HepG2 (cell line): ENCODE measurements at regions not wholly inside any gene's neighbourhood (a gene's known extent, or its start where the extent isn't known, plus 50 kb on each side); places are given as distances from the start of the nearest gene placed in this dataset.

ENCODE experiments used
- ATAC-seq: fragments of 200-7000 bp; cut with Tn5 transposase; 3 replicates; pipeline ENCODE4 v1.9.1; 2020; ENCODE audit warnings: mild to moderate bottlenecking, moderate library complexity
- BruUV-seq: library from RNA; stranded (reverse); fragments of 400-500 nt; replicated peaks from 2 replicates; lab custom pipeline; 2021; lab: Mats Ljungman, UMichigan
- CTCF ChIA-PET: fragments of 300-600 bp; formaldehyde crosslinking; extraction: SDS; loops from one replicate; lab custom pipeline; 2021; ENCODE audit warnings: low total read pairs, inconsistent platforms, low intra/inter-chr PET ratio; lab: Yijun Ruan, JAX
- POLR2A ChIA-PET: fragments of 350-600 bp; sonication (Branson Sonifier 250); formaldehyde crosslinking; loops from one replicate; lab custom pipeline; 2020; ENCODE audit warnings: antibody characterized with exemption, inconsistent platforms; lab: Yijun Ruan, JAX
- DNase-seq: peaks from one replicate; pipeline ENCODE4 v3.0.0-alpha.2; 2015; ENCODE audit warnings: low spot score
- FAIRE-seq: peaks from 3 replicates; lab custom pipeline; 2011; peaks lifted over from hg19 to GRCh38; lab: Jason Lieb, UNC
- H2AFZ ChIP-seq: one replicate; pipeline ENCODE4 v1.6.1; 2011; ENCODE audit warnings: low read length, inconsistent platforms
- H3K27ac ChIP-seq: fragments of 300-600 bp; 3 replicates; pipeline ENCODE4 v1.8.0; 2011; ENCODE audit warnings: mixed run types, mild to moderate bottlenecking, mixed read lengths, low read length, inconsistent platforms; ENCODE audit not compliant: insufficient read depth; ENCODE audit errors: extremely low read length
- H3K27me3 ChIP-seq, 2 experiments: fragments of 200-600 bp in 1 of 2; 2 replicates in 1 of 2; 3 replicates in 1 of 2; pipeline versions ENCODE4 v1.6.0 to v1.8.0; 2011; ENCODE audit warnings: low read length in 2 of 2, mild to moderate bottlenecking in 2 of 2, moderate library complexity in 2 of 2, inconsistent platforms in 1 of 2; ENCODE audit not compliant: insufficient read depth in 2 of 2, control insufficient read depth in 1 of 2
- H3K36me3 ChIP-seq, 2 experiments: fragments of 200-600 bp in 1 of 2; replicated peaks in 1 of 2; 2 replicates in 1 of 2; 3 replicates in 1 of 2; pipeline versions ENCODE4 v1.5.1 to v1.8.0; 2011; ENCODE audit warnings: low read length in 2 of 2, inconsistent platforms in 1 of 2; ENCODE audit not compliant: insufficient read depth in 2 of 2, control insufficient read depth in 1 of 2
- H3K4me1 ChIP-seq: 2 replicates; pipeline ENCODE4 v1.5.1; 2012; ENCODE audit warnings: low read length, inconsistent platforms; ENCODE audit not compliant: insufficient read depth
- H3K4me2 ChIP-seq: 2 replicates; pipeline ENCODE4 v1.6.0; 2011; ENCODE audit warnings: low read depth, low read length, inconsistent platforms
- H3K4me3 ChIP-seq, 3 experiments: fragments of 200-600 bp in 1 of 3; sonication (generic), shearing (Covaris generic) in 1 of 3; replicated peaks in 1 of 3; 2 replicates each; pipeline ENCODE4 v1.5.1; 2011 to 2016; ENCODE audit warnings: low read length in 3 of 3, inconsistent platforms in 2 of 3, low read depth in 2 of 3, mild to moderate bottlenecking in 2 of 3, control low read depth in 1 of 3, mixed read lengths in 1 of 3; ENCODE audit not compliant: insufficient read depth in 1 of 3
- H3K79me2 ChIP-seq: one replicate; pipeline ENCODE4 v1.6.1; 2011; ENCODE audit warnings: low read length, inconsistent platforms; ENCODE audit not compliant: insufficient read depth
- H3K9ac ChIP-seq: 2 replicates; pipeline ENCODE4 v1.6.0; 2011; ENCODE audit warnings: mild to moderate bottlenecking, low read depth, low read length, inconsistent platforms; ENCODE audit not compliant: insufficient read depth
- H3K9me3 ChIP-seq: 2 replicates; pipeline ENCODE4 v1.5.1; 2012; ENCODE audit warnings: mild to moderate bottlenecking, low read length
- H4K20me1 ChIP-seq: 2 replicates; pipeline ENCODE4 v1.6.0; 2011; ENCODE audit warnings: inconsistent platforms, mild to moderate bottlenecking, low read length, moderate library complexity; ENCODE audit not compliant: insufficient read depth
- DZIP1 ChIP-seq: sonication (generic); formaldehyde crosslinking; IDR thresholded peaks from 2 replicates; pipeline ENCODE4 v1.5.0; 2020; ENCODE audit warnings: mild to moderate bottlenecking, missing genetic modification reagents
- HNRNPLL ChIP-seq: fragments of 200-400 bp; formaldehyde crosslinking; IDR thresholded peaks from 2 replicates; pipeline ENCODE4 v1.6.1; 2017; ENCODE audit warnings: mild to moderate bottlenecking, low read depth, low read length; ENCODE audit not compliant: poor library complexity, severe bottlenecking
- IRF2 ChIP-seq: IDR thresholded peaks from 2 replicates; pipeline ENCODE4 v1.6.1; 2018; ENCODE audit warnings: missing genetic modification reagents, missing compliant biosample characterization
- MED8 ChIP-seq: sonication (generic); formaldehyde crosslinking; IDR thresholded peaks from 2 replicates; pipeline ENCODE4 v1.8.1; 2023; ENCODE audit warnings: mild to moderate bottlenecking, missing genetic modification reagents; ENCODE audit not compliant: insufficient replicate concordance
- NCOA5 ChIP-seq: sonication (generic); formaldehyde crosslinking; IDR thresholded peaks from 2 replicates; pipeline ENCODE4 v1.4.0; 2020; ENCODE audit warnings: missing genetic modification reagents
- ZNF318 ChIP-seq: sonication (generic); formaldehyde crosslinking; IDR thresholded peaks from 2 replicates; pipeline ENCODE4 v1.4.0; 2020; ENCODE audit warnings: mild to moderate bottlenecking, missing genetic modification reagents
- WGBS: methylation state at CpG from one replicate; pipeline ENCODE4 v1.1.6; 2017; ENCODE audit warnings: low lambda C conversion rate; 5-methylcytosine and 5-hydroxymethylcytosine counted together
- in situ Hi-C: cut with HindIII; loops from 2 replicates; pipeline ENCODE4 v1.10.0; 2017; ENCODE audit warnings: low pct_unique_long_range_greater_than_20kb; ENCODE audit not compliant: extremely low pct_ligation_motif_present
- intact Hi-C: fragments of 100-400 bp; cut with micrococcal nuclease; formaldehyde crosslinking; loops from one replicate; pipeline ENCODE4 v1.10.0; 2022; ENCODE audit not compliant: unreplicated experiment

- ChIA-PET POLR2A (no interaction called here), CTCF (no interaction called here)
- intact Hi-C loops (no loop called here), in situ Hi-C loops (no loop called here)
- TF ChIP-seq DZIP1 (CRISPR knock-in tag): no peak
- TF ChIP-seq HNRNPLL: peak; percentile 5
- Histone ChIP-seq H3K27ac (no peak overlapping the region), H3K36me3 (no peaks in the 10 kb centered on the region), H3K4me1 (peaks cover 23% of the 10 kb centered on the region), H3K9ac (no peak overlapping the region), H2AFZ (no peak overlapping the region), H3K79me2 (no peaks in the 10 kb centered on the region), H3K27me3 (peaks cover 13 to 55% of the 10 kb centered on the region in 2 experiments), H3K4me3 (no peak overlapping the region), H3K4me2 (no peak overlapping the region), H3K9me3 (no peaks in the 10 kb centered on the region), H4K20me1 (no peaks in the 10 kb centered on the region)
- DNase-seq: no peak
- no peak for FAIRE-seq
- ATAC-seq: no peak
- 61% methylated on average over 13 of the region's 23 CpGs for WGBS
- BruUV-seq: no TSS peak
Observed at GRCh38 chr1:2969845-2970291, 51.4 kb upstream of the ACTRT2 start.

- no peak overlapping the region for H3K4me2 ChIP-seq
- H3K79me2 ChIP-seq: no peaks in the 10 kb centered on the region
- 48% methylated on average over 8 of the region's 23 CpGs for WGBS
- H2AFZ ChIP-seq: no peak overlapping the region
- ChIA-PET POLR2A (no interaction called here), CTCF (no interaction called here)
- peaks cover 23% of the 10 kb centered on the region for H3K4me1 ChIP-seq
- H3K4me3 ChIP-seq: no peak overlapping the region
- H3K27ac ChIP-seq: no peak overlapping the region
- H3K27me3 ChIP-seq: peaks cover 13 to 55% of the 10 kb centered on the region in 2 experiments
- H4K20me1 ChIP-seq: no peaks in the 10 kb centered on the region
- BruUV-seq: no TSS peak
- intact Hi-C loops: no loop called here
- DNase-seq: no peak
- no peaks in the 10 kb centered on the region for H3K36me3 ChIP-seq
- no peaks in the 10 kb centered on the region for H3K9me3 ChIP-seq
- no peak overlapping the region for H3K9ac ChIP-seq
- in situ Hi-C loops: no loop called here
- FAIRE-seq: no peak
- ATAC-seq: no peak
- TF ChIP-seq MED8 (CRISPR knock-in tag) (no peak), ZNF318 (CRISPR knock-in tag) (no peak), HNRNPLL (peak; percentile 3), IRF2 (CRISPR knock-in tag) (no peak), NCOA5 (CRISPR knock-in tag) (no peak)
Observed at GRCh38 chr1:2970311-2971071, 50.8 kb upstream of the ACTRT2 start.
